PC-3 (cell line): ENCODE measurements at regions not wholly inside any gene's neighbourhood (a gene's known extent, or its start where the extent isn't known, plus 50 kb on each side); places are given as distances from the start of the nearest gene placed in this dataset.

ENCODE experiments used
- EZH2phosphoT487 ChIP-seq: fragments of 300-600 bp; sonication (generic); IDR thresholded peaks from 2 replicates; pipeline ENCODE4 v1.6.1; 2018; ENCODE audit warnings: mild to moderate bottlenecking, antibody characterized with exemption, low read length, borderline replicate concordance
- TF ChIP-seq, protein P1 (sequence below): fragments of 300-600 bp; sonication (generic); conservative IDR thresholded peaks from 2 replicates; pipeline ENCODE4 v1.5.1; 2017; ENCODE audit warnings: antibody characterized with exemption, low read depth, mild to moderate bottlenecking, low read length

GRCh38 chr12:34373926-34374325 lies 351.6 kb downstream of the ALG10 start:
- TF ChIP-seq, protein P1, sequence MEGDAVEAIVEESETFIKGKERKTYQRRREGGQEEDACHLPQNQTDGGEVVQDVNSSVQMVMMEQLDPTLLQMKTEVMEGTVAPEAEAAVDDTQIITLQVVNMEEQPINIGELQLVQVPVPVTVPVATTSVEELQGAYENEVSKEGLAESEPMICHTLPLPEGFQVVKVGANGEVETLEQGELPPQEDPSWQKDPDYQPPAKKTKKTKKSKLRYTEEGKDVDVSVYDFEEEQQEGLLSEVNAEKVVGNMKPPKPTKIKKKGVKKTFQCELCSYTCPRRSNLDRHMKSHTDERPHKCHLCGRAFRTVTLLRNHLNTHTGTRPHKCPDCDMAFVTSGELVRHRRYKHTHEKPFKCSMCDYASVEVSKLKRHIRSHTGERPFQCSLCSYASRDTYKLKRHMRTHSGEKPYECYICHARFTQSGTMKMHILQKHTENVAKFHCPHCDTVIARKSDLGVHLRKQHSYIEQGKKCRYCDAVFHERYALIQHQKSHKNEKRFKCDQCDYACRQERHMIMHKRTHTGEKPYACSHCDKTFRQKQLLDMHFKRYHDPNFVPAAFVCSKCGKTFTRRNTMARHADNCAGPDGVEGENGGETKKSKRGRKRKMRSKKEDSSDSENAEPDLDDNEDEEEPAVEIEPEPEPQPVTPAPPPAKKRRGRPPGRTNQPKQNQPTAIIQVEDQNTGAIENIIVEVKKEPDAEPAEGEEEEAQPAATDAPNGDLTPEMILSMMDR: no peak
- no peak for TF ChIP-seq EZH2phosphoT487
